GM18505 (cell line): ENCODE measurements at regions not wholly inside any gene's neighbourhood (a gene's known extent, or its start where the extent isn't known, plus 50 kb on each side); places are given as distances from the start of the nearest gene placed in this dataset.

ENCODE experiments used
- ATAC-seq: cut with Tn5 transposase; IDR thresholded peaks from one replicate; pipeline ENCODE4 v1.9.1; 2021; ENCODE audit not compliant: unreplicated experiment
- POLR2A ChIP-seq: IDR thresholded peaks from 4 replicates; pipeline ENCODE4 v1.6.1; 2011; ENCODE audit warnings: borderline replicate concordance; ENCODE audit not compliant: insufficient read depth, insufficient read length; ENCODE audit errors: extremely low read depth

DNA sequence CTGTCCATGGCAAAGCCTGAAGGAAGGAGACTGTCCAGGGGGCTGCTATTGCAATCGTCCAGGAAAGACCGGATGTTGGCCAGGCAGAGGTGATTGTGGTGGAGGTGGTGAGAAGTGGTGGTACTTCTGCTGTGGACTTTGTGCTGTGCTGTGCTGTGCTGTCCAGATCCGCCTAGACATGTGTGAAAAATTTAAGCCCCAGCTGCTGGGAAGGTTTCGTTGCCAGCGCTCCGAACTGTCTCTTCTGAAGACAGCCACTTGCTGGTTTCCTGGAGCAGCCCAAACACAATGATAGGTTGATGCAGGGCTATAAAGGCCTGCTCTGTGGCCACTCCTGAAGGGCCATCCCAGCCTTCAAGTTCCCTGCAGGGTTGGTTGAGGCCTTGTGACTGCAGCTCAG lies 223.0 kb upstream of the MPDZ start:
- TF ChIP-seq POLR2A, result no peak
- no peak for ATAC-seq

DNA sequence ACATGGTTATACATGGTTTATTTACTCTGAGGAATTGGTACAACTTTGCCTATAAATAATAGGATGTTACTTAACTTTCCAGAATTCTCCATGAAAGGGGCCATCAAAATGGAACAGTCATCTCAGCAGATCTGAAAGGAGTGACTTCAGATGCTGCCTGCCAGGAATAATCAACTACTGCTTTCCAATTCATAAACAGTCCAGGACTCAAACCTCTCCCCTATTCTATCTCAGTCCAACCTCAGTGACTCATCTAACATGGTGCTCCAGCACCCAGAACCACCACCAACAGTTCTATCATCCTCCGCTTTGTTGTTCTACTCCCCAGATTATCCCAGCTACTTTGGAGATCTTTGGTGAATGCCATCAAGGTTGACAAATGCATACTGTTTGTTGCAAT lies 221.5 kb upstream of the MPDZ start:
- ATAC-seq, result no peak
- TF ChIP-seq POLR2A, result no peak

DNA sequence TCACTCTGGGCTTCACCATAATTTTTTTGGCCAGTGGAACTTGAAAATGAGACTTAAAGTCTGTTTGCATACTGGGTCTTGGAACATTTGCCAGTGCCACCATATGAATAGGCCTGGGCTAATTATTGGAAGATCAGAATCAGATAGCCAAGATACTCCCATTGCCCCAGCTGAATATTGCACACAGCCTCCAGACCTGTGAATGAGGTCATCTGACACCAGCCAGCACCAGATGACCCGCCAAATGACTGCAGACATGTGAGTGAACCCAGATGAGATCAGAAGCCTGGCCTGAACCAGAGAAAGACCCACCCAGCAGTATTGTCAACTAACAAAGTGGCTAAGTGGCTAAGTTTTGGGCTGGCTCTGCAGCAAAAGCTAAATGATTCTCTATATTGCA lies 220.5 kb upstream of the MPDZ start:
- no peak for ATAC-seq
- no peak for TF ChIP-seq POLR2A

DNA sequence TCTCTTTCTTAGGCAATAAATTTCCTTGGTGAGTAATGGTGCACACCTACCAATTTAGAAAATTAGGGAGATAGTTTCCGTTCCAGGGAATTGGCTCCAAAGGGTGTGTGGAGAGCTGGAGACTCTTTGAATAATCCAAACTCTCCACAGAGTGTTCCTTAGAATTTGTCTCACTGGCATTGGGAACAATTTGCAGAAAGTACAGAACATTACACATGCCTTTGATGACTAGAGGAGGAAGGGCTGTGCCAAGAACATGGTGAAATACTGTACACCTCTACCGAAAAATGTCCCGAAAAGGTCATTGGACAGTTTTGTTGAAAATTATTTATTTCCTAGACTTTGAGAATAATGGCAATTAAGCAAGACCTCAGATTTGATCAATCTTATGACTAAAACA lies 214.2 kb upstream of the MPDZ start:
- TF ChIP-seq POLR2A, result no peak
- no peak for ATAC-seq

DNA sequence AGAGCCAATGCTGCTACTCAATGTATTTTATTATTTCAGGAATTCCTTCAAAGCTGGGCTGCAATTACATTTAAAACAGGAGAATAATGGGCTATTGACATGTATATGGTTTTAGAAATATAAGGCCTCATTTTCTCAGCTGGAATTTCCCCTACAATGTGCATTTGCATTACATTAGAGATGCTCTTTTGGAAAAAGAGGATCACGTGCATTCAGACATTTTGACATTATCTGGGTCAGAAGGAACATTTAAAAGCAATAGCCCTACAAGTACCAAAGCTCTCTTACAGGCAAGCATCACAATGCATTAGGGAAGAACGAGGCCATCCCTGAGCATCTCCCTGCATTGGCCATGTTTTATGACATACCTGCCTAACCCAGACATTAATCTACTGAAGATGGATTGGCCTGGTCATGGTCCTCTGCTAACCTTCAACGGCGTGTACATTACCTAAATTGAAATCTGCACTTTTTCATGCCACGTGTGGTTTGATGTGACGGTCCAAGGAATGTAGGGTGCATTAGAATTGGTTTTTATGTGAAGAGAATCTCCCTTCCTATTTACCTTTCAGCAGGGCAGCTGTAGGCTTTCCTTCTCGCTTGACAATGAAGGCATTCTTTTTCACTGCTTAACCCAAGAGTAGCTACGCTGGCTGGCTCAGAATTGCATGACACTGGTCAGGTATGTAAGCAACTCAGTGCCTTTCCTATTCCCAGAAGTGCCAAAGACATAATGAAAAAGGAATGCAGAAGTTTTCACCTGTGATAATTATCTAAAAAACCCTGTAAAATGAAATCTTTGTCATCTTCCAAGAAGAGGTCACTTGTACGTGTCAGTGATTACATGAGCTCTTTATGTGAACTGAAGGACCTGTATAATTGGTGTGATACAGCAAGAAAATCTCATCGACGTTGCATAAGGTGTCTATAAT lies 212.3 kb upstream of the MPDZ start:
- no peak for TF ChIP-seq POLR2A
- no peak for ATAC-seq

DNA sequence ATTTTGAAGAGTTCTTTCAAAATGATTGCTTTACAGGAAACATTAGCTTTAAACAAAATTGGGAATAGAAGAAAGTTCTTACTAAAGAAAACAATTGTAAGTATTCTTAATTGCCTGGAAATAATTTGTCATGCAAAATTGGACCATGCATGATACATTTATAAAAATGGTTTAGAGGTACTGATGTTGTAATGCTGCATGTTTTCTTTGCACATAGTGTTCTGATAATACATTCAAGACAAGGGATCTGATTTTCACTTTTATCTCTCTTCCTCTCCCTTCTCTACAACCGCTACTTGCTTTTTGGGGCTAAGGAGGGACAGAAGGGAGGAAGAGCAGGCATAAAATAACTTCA lies 211.6 kb upstream of the MPDZ start:
- no peak for ATAC-seq
- no peak for TF ChIP-seq POLR2A

DNA sequence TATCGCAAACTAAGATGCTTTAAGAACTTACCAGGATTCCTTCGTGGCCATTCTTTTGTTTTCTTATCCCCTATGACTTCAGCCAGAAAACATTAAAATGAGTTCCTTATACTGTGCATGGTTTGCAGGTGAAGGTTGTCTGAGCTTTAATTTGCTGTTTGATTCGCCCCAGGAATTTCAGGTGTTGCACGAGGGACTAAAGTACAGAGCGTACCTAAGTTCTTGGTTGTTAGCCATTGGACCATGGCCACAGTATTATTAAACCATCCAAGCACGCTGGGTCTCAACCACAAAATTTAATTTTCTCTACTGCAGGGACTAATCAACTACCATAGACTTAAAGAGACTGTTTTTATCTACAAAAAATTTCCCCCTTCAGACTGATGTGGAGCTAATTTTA lies 208.4 kb upstream of the MPDZ start:
- no peak for ATAC-seq
- no peak for TF ChIP-seq POLR2A

DNA sequence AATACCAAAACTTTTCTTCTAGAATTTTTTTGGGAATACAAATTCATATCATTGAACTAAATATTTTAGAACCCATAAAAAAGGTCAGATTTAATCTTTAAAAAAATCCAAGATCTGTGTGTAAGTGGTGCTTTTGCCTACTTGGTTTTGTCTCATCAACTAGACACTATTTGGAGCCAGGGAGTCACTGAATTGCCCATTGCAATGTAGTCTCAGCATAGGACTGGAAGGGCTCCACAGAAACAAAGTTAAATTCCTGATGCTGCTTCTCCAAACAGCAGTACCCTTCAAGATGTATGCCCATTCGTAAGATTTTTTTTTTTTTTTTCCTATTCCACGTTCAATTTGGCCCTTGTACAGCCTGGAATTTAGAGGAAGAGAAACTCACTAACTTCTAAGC lies 208.0 kb upstream of the MPDZ start:
- no peak for ATAC-seq
- no peak for TF ChIP-seq POLR2A

DNA sequence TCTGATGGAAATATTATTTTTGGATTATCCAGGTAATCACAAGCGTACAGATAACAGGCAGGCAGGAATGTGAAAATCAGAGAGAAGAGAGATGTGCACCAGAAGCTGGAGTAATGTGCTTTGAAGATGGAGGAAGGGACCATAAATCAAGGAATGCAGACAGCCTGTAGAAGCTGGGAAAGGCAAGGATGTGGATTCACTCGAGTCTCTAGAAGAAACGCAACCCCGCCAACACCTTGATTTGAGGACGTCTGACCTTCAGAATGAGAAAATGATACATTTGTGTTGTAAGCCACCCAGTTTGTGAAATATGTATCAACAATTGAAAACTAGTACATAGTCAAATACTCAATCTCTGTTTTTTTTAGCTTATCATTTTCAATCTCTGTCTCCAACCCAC lies 207.6 kb upstream of the MPDZ start:
- ATAC-seq, result no peak
- TF ChIP-seq POLR2A, result no peak

DNA sequence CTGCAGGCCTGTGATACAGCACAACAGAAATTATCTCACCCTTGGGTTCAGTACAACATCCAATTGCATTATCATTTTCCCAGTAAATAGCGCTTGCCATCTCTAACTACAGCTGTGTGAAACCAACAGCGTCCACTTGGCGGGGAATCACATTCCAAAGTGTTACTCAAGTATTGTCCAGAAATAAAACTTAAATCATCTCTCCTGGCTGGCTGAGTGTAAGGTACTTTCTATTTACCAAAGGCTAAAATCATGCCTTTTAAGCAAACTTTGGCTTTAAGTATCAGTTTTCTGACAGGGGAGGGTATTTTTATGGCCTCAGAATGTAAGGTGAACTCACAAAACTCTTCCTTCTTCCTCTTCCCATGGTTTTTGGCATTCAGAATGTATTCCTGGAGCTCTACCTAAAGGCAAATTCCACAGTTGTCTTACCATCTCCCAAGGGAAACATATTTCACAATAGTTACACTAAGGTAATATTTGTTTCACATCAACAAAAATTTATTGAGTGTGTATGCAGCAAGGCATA lies 205.6 kb upstream of the MPDZ start:
- no peak for TF ChIP-seq POLR2A
- ATAC-seq, result no peak

DNA sequence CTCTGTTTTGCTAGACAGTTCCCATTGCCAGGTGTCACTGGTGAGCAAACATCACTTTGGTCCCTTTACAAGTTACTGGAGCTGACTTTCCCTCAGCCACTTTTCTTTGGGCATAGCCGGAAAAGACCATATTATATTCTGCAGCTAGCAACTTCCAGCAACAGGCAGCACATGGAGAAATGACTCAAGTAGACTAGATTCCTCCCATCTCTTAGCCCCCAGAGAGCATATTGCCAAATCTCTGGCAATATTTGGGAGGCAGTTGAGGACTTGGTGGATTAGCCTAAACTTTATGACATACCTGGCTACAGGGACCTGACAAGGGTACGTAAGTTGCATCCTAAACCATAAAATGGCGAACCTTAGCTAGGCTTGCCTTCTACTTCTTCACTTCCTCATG lies 204.7 kb upstream of the MPDZ start:
- no peak for ATAC-seq
- TF ChIP-seq POLR2A, result no peak

DNA sequence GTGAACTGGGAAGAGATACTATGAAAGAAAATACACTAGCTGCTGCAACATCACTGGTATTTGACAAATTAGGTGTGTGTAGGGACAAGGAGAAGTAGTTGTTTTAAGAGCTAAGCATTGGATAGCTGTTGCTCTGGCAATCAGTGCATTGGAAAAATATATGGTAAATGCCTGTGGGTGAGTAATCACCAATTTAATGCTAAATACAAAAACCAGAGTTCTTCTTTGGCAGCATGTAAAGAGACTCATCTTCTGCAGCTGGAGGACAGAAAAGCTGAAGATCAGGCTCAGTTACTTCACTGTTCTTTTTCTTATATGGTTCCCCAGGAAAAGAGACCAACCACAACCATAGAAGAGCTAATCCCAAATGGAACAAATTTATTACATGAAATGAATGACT lies 201.8 kb upstream of the MPDZ start:
- ATAC-seq, result no peak
- no peak for TF ChIP-seq POLR2A

DNA sequence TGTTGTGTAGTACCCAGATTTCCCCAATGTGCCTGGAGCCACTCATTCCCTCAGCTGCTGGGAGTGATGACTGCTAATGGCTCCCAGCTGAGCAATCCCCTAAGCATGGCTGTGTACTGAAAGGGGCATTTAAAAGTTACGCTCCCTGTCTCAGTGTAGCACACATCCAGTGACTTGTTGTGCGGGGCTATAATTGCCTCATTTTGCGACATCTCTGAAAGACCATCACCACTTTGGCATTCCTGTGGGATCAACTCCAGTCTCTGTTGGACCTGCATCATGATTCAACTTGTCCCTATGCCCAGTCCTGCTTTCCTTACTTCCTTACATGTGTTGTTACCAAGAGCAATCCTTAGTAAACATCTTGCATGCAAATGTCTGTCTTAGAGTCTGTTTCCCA lies 201.2 kb upstream of the MPDZ start:
- no peak for TF ChIP-seq POLR2A
- ATAC-seq, result no peak

DNA sequence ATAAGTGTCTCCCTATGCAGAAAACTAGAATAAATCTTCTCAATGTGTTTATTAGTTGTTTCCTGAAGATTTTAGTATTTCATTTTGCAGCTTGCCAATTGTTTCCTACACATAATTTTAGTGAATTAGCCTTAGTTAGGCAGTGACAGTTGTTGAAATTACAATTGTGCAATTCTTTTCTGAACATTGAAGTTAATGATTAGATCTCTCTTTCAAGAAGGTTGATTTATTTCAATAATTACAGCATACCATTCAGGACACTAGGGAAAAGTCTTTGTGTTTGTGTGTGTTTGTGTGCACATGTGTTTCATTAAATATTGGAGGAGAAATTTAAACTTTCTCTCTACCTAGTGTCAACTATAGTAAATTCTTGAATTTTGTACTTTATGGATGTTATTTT lies 199.6 kb upstream of the MPDZ start:
- no peak for ATAC-seq
- no peak for TF ChIP-seq POLR2A

DNA sequence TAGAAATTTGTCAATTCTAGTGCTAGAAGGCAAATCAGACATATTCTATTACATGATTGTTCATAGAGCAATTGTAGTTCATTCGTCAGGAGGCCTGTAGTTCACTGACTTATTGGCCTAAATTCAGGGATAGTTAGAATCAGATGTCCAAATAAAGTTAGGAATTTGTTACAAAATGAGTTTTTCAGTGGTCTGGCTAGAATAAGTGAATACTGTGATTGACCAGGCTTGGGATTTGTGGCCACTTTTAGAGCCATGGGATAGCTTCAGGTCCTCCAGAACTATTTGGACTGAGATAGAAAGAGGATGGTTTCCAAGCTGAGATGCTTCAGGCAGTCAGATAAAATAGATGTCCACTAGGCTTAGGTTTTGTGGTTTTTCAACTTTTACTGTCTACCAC lies 199.1 kb upstream of the MPDZ start:
- ATAC-seq, result no peak
- no peak for TF ChIP-seq POLR2A

DNA sequence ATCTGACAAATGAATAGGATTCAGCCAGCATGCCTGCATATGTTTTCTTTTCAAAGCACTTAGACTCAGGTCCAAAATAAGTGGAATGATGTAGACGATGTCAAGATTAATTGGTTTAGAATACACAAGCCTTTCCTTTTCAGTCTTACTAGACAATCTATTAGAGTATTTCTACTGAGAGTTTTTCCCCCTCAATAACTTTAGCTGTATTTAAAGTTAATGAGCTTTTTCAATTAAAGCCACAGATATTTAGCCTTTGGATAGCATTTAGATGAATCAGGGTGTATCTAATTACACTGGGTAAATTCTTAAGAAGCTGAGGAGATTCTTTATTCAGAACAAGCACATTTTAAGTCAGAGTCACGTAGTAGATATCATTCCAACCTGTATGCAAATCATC lies 198.7 kb upstream of the MPDZ start:
- TF ChIP-seq POLR2A, result no peak
- no peak for ATAC-seq

DNA sequence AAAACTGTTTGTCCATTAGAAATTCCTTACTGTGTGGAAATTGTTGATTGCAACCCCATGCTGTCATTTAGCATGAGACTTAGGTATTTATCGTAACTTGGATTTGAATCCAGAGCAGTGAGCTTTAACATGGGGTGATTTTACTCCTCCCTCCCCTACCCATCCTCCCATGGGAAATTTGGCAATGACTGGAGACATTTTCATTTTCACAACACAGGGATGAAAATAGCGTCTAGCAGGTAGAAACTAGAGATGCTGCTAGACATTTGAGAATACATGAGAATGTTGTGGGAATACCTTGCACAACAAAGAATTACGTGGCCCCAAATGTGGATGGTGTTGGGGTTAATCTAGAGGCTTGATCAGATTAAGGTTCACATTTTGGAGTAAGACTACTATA lies 191.3 kb upstream of the MPDZ start:
- no peak for ATAC-seq
- no peak for TF ChIP-seq POLR2A
